Ascending aorta (tissue), 2 donors: ENCODE measurements at regions not wholly inside any gene's neighbourhood (a gene's known extent, or its start where the extent isn't known, plus 50 kb on each side); places are given as distances from the start of the nearest gene placed in this dataset.

Experiments used
- DNase-seq, 2 donors: peaks; one replicate each; pipeline ENCODE4 v3.0.0-alpha.2; 2019; ENCODE audit warnings: low spot score in 2 of 2
- H3K27ac ChIP-seq, 2 donors: fragments of 200-600 bp; sonication (generic); one replicate each; pipeline ENCODE4 v1.5.1; 2016 to 2017; ENCODE audit warnings: mild to moderate bottlenecking in 1 of 2
- H3K27me3 ChIP-seq: fragments of 200-600 bp; sonication (generic); one replicate; pipeline ENCODE4 v1.5.1; 2017
- H3K36me3 ChIP-seq, 2 donors: fragments of 200-600 bp; sonication (generic); one replicate each; pipeline ENCODE4 v1.5.1; 2016
- H3K4me1 ChIP-seq, 2 donors: fragments of 200-600 bp; sonication (generic); one replicate each; pipeline ENCODE4 v1.5.1; 2016 to 2017; ENCODE audit warnings: mild to moderate bottlenecking in 1 of 2
- H3K4me3 ChIP-seq, 2 donors: fragments of 200-600 bp; sonication (generic); one replicate each; pipeline ENCODE4 v1.5.1; 2016 to 2017; ENCODE audit warnings: mild to moderate bottlenecking in 1 of 2
- H3K9me3 ChIP-seq, 2 donors: fragments of 200-600 bp; sonication (generic); one replicate each; pipeline ENCODE4 v1.5.1; 2016
- intact Hi-C: fragments of 100-400 bp; cut with DNase I; formaldehyde crosslinking; loops from one replicate; pipeline ENCODE4 v1.15.1; 2023
- TF ChIP-seq, protein P1 (sequence below), 3 experiments: fragments of 200-600 bp in 2 of 3; fragments of 450-650 bp in 1 of 3; sonication (generic) in 2 of 3; IDR thresholded peaks; one replicate each; pipeline ENCODE4 v1.5.1; 2016 to 2019; ENCODE audit warnings: antibody characterized with exemption in 3 of 3, mild to moderate bottlenecking in 1 of 3, moderate library complexity in 1 of 3

DNA sequence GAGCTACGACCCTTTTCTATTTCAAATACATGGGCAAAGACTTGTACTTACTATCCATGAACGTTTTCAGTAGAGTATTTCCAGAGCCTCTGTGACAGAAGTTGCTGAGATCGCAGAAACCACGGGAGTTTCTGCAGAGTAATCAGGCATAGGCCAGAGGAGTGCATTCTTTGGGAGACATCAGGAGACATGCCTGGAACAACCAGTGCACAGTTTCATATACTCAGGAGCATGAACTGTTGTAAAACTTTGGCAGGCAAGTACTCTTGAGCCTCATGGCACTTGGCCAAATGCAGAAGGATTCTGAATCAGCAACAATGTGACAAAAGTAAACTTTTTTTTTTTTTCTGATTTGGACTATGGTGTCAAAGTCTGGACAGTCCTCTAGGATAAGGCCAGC, 307.1 kb downstream of the GRB14 start:
- no peak for DNase-seq
- intact Hi-C loops = no loop called here
- H3K9me3 ChIP-seq = no peaks in the 10 kb centered on the region
- no peaks in the 10 kb centered on the region for H3K27me3 ChIP-seq
- no peak overlapping the region for H3K27ac ChIP-seq
- TF ChIP-seq, protein P1, sequence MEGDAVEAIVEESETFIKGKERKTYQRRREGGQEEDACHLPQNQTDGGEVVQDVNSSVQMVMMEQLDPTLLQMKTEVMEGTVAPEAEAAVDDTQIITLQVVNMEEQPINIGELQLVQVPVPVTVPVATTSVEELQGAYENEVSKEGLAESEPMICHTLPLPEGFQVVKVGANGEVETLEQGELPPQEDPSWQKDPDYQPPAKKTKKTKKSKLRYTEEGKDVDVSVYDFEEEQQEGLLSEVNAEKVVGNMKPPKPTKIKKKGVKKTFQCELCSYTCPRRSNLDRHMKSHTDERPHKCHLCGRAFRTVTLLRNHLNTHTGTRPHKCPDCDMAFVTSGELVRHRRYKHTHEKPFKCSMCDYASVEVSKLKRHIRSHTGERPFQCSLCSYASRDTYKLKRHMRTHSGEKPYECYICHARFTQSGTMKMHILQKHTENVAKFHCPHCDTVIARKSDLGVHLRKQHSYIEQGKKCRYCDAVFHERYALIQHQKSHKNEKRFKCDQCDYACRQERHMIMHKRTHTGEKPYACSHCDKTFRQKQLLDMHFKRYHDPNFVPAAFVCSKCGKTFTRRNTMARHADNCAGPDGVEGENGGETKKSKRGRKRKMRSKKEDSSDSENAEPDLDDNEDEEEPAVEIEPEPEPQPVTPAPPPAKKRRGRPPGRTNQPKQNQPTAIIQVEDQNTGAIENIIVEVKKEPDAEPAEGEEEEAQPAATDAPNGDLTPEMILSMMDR (IDR thresholded peaks at IDR 0.05) = no peak
- H3K36me3 ChIP-seq = no peaks in the 10 kb centered on the region
- H3K4me3 ChIP-seq = no peak overlapping the region
- H3K4me1 ChIP-seq = no peaks in the 10 kb centered on the region

DNA sequence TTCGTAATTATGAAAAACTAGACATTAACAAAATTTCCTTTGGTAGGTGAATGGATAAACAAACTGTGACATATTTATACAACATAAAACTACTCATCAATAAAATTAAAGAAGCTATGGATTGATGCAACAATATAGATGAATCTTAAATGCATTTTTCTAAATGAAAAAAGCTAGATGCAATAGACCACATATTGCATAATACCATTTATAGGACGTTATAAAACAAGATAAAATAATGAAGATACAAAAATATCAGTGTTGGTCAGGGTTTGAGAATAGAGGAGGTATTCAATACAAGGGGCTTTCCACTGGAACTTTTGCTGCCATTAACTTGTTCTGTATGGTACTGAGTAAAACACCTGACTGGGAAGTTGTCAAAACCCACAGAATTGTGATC, 314.4 kb downstream of the GRB14 start:
- no peak for DNase-seq
- H3K4me1 ChIP-seq = no peaks in the 10 kb centered on the region

DNA sequence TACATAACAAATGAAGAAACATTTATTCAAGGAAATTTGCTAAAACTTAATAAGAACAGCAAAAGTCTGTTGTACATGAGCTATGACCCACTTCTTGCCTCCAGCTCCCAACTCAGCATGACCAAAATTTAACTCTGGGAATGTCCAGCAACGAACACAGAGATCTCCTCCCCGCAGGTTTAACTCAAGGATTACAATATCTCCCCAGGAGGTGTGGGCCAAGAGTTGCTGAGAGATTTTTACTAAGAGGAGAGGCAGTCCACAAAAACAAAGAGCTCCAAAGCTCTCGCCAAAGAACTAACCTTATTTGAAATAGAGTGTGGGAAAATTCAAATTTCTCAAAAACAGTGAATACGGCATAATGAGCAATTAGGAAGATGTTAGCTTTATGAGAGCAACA, 318.5 kb downstream of the GRB14 start:
- intact Hi-C loops = no loop called here
- no peaks in the 10 kb centered on the region for H3K36me3 ChIP-seq
- no peaks in the 10 kb centered on the region for H3K9me3 ChIP-seq
- no peak for DNase-seq
- H3K4me1 ChIP-seq = no peaks in the 10 kb centered on the region
- no peaks in the 10 kb centered on the region for H3K27me3 ChIP-seq
- H3K4me3 ChIP-seq = no peak overlapping the region
- TF ChIP-seq, protein P1 (IDR thresholded peaks at IDR 0.05) = no peak
- H3K27ac ChIP-seq = no peak overlapping the region

More for the DNA sequence above, 314.4 kb downstream of the GRB14 start:
- H3K27me3 ChIP-seq = no peaks in the 10 kb centered on the region
- H3K27ac ChIP-seq = no peak overlapping the region
- intact Hi-C loops = no loop called here
- TF ChIP-seq, protein P1 (IDR thresholded peaks at IDR 0.05) = no peak
- H3K36me3 ChIP-seq = no peaks in the 10 kb centered on the region
- H3K9me3 ChIP-seq = no peaks in the 10 kb centered on the region
- no peak overlapping the region for H3K4me3 ChIP-seq

DNA sequence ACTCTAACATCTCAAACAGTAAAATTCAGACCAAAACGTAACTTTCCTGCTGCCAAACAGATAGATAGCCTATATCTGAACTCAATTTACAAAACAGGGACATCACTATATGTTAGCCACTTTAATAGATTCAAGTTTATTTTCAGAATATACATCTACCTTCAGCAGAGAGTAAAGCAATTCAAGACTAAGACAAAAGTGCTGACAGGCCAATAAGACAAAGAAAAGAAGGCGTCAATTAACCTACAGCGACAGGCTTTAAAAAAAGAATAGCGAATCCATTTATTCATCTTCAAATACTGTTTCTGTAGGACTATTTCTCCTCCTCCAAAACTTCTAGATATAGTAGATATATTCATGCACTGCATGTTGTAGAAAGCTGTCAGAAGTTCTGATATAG, 333.0 kb downstream of the GRB14 start:
- Histone ChIP-seq H3K4me1 (no peaks in the 10 kb centered on the region), H3K9me3 (peaks cover 0 to 4% of the 10 kb centered on the region in 2 donors), H3K4me3 (no peak overlapping the region), H3K36me3 (no peaks in the 10 kb centered on the region), H3K27ac (no peak overlapping the region), H3K27me3 (no peaks in the 10 kb centered on the region)
- no peak for DNase-seq
- intact Hi-C loops = no loop called here
- TF ChIP-seq, protein P1 (IDR thresholded peaks at IDR 0.05) = no peak

DNA sequence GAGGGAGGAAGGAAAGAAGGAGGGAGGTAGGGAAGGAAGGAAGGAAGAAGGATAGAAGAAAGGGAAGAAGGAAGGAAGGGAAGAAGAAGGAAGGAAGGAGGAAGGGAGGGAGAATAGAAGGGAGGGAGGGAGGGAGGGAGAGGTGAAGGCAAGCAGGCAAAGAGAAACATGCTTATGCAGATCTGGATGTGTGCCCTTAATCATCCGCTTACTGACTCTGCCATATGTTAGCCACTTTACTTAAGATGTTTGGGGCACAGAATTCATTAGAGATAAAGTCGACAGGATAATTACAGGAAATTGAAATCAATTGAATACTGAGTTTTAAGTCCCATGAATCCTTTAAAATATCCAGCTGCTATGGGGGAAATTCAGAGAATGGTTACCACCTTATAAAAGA, 334.2 kb downstream of the GRB14 start:
- H3K27ac ChIP-seq = no peak overlapping the region
- TF ChIP-seq, protein P1 (IDR thresholded peaks at IDR 0.05) = no peak
- H3K4me3 ChIP-seq = no peak overlapping the region
- H3K27me3 ChIP-seq = no peaks in the 10 kb centered on the region
- H3K9me3 ChIP-seq = peaks cover 0 to 4% of the 10 kb centered on the region in 2 donors
- no peak for DNase-seq
- H3K36me3 ChIP-seq = no peaks in the 10 kb centered on the region
- intact Hi-C loops = no loop called here
- no peaks in the 10 kb centered on the region for H3K4me1 ChIP-seq

DNA sequence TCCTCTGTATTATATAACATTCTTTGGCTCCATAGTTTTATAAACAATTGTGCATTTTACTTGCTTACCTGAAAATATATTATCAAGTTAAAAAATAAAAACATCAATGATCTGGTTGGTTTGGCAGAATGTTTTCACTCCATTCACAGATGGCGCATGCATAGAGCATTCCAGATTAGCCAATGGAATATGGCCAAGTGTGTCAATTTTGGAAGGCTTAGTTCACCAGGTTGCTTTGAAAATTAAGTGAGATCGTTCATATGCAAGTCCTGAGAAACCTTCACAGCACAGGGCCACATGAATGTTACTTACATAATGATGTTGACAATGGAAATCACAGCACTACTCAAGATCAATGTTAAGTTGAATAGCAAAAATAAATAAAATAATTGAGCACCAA, 335.7 kb downstream of the GRB14 start:
- no peak for DNase-seq
- H3K36me3 ChIP-seq = no peaks in the 10 kb centered on the region
- no peak overlapping the region for H3K27ac ChIP-seq
- no peak overlapping the region for H3K4me3 ChIP-seq
- no peaks in the 10 kb centered on the region for H3K4me1 ChIP-seq
- H3K27me3 ChIP-seq = no peaks in the 10 kb centered on the region
- intact Hi-C loops = no loop called here
- peaks cover 0 to 2% of the 10 kb centered on the region in 2 donors for H3K9me3 ChIP-seq
- TF ChIP-seq, protein P1 (IDR thresholded peaks at IDR 0.05) = no peak
